ENCODE measurements at regions not wholly inside any gene's neighbourhood (a gene's known extent, or its start where the extent isn't known, plus 50 kb on each side); places are given as distances from the start of the nearest gene placed in this dataset.

DNA sequence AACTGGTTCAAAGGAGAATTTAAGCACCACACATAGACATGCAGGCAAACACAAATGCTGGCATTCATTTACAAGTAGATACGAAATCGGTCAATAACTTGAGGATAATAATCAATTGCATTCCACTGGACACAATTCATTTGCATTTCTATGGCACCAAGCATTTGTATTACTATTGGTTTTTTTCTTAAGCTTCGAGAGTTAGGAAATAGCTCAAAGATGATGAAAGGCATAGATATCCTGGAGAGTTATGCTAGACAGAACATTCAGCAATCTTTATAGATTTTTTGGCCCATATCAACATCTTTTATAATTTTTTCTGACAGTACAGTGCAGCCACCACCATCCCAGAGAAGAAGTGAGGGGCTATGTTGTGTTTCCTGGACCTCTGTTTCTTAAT is 544.4 kb downstream of the MIAT start:
- no peak overlapping the region for H2BK20ac ChIP-seq (ENCODE audit: low read length)
- H4K5ac ChIP-seq (ENCODE audit: insufficient read length, low read depth, low read length): no peak overlapping the region
- no peak for FAIRE-seq
- TF ChIP-seq KDM1A (IDR thresholded peaks at IDR 0.05; ENCODE audit: borderline replicate concordance, low read length) (peak; percentile 81; the same call in 1 of the 2 replicates), CBX8 (IDR thresholded peaks at IDR 0.05; ENCODE audit: borderline replicate concordance, low read depth, low read length) (no peak)
- no peak overlapping the region for H2AK5ac ChIP-seq (ENCODE audit: low read depth, low read length)
- H3K23me2 ChIP-seq (ENCODE audit: low read depth, low read length): peaks cover 1% of the 10 kb centered on the region; the same call in 1 of the 2 replicates
- H2AFZ ChIP-seq (ENCODE audit: low read length): no peak overlapping the region
- peak overlapping the region in 1 of 2 experiments; percentile 47; a peak in 1 of 4 replicates for H3K4me2 ChIP-seq (ENCODE audit: insufficient read depth in 1 of 2, low read depth in 2 of 2, low read length in 2 of 2)
- CTCF ChIA-PET (ENCODE audit: partially characterized antibody): interaction anchor here (0.6 kb wide), 1 partner anchor 130 kb away, joined by 3 read pairs; no protein-coding TSS in a partner anchor
- no peak overlapping the region for H3K4me3 ChIP-seq (ENCODE audit: extremely low read depth in 1 of 4, insufficient read depth in 2 of 4, low read depth in 3 of 4, low read length in 4 of 4)
- H3K56ac ChIP-seq (replicated peaks; ENCODE audit: insufficient read length, low read depth, low read length): no peak overlapping the region
- POLR2A ChIA-PET (ENCODE audit: partially characterized antibody): no interaction called here
- H2BK5ac ChIP-seq (ENCODE audit: low read depth, low read length): no peak overlapping the region
- H3K4me1 ChIP-seq (replicated peaks in 1 of 4; ENCODE audit: control insufficient read depth in 3 of 4, insufficient read depth in 4 of 4, low read length in 3 of 4): peaks cover 0 to 9% (median 7%) of the 10 kb centered on the region in 4 experiments; a peak in 6 of 7 replicates
- H3K36me3 ChIP-seq (ENCODE audit: control insufficient read depth in 2 of 4, insufficient read depth in 4 of 4, low read length in 3 of 4): no peaks in the 10 kb centered on the region
- no peaks in the 10 kb centered on the region for H3K9me3 ChIP-seq (ENCODE audit: insufficient read depth in 2 of 2, low read depth in 1 of 2, low read length in 1 of 2)
- no peaks in the 10 kb centered on the region for H3K79me1 ChIP-seq (ENCODE audit: low read depth, low read length)
- no peak overlapping the region for H3K23ac ChIP-seq (ENCODE audit: insufficient read length)
- no peak overlapping the region for H4K8ac ChIP-seq (ENCODE audit: extremely low read depth, insufficient read depth, low read length)
- DNase-seq (ENCODE audit: low read depth in 1 of 2, low spot score in 2 of 2): no peak
- no peaks in the 10 kb centered on the region for H4K20me1 ChIP-seq (replicated peaks in 1 of 2; ENCODE audit: control insufficient read depth in 1 of 2, insufficient read depth in 2 of 2, low read length in 2 of 2)
- no peak overlapping the region for H3K4ac ChIP-seq (replicated peaks; ENCODE audit: insufficient read length, low read depth, low read length)
- H3K27me3 ChIP-seq (replicated peaks in 1 of 4; ENCODE audit: control insufficient read depth in 3 of 4, extremely low read depth in 1 of 4, insufficient read depth in 3 of 4, low read length in 3 of 4): peaks cover 0 to 2% (median 0%) of the 10 kb centered on the region in 4 experiments; a peak in 1 of 7 replicates
- no peak overlapping the region for H2BK15ac ChIP-seq (ENCODE audit: low read length)
- no peak overlapping the region for H3K9ac ChIP-seq (replicated peaks in 1 of 4; ENCODE audit: extremely low read depth in 1 of 4, low read depth in 3 of 4, low read length in 3 of 4)
- no peak overlapping the region for H2BK12ac ChIP-seq (ENCODE audit: low read depth, low read length)
- no peak overlapping the region for H3K27ac ChIP-seq (ENCODE audit: low read depth, low read length)
- H3K14ac ChIP-seq (ENCODE audit: insufficient read length): no peak overlapping the region
- 74% methylated on average over 3 of the region's 3 CpGs; no CpG with 5 or more reads in 1 of the 2 experiments for WGBS, 2 experiments (ENCODE audit: extremely low coverage in 1 of 2, insufficient coverage in 1 of 2, insufficient read length in 1 of 2, insufficient replicate concordance in 2 of 2, low coverage in 1 of 2, low lambda C conversion rate in 2 of 2, missing lambda C conversion rate in 1 of 2)
- H3K79me2 ChIP-seq (ENCODE audit: control insufficient read depth in 1 of 2, insufficient read depth in 2 of 2, low read length in 2 of 2): no peaks in the 10 kb centered on the region
- no peak overlapping the region for H4K91ac ChIP-seq (replicated peaks; ENCODE audit: insufficient read length, low read length)
- no peak overlapping the region for H3K18ac ChIP-seq (ENCODE audit: extremely low read depth, low read length)
- no peak overlapping the region for H2BK120ac ChIP-seq (replicated peaks; ENCODE audit: low read depth, low read length)

Measured in H1 (cell line).